SK-N-MC (cell line): ENCODE measurements at regions not wholly inside any gene's neighbourhood (a gene's known extent, or its start where the extent isn't known, plus 50 kb on each side); places are given as distances from the start of the nearest gene placed in this dataset.

Experiments used
- DNase-seq: peaks from one replicate; pipeline ENCODE4 v3.0.0-alpha.2; 2011; ENCODE audit warnings: low read depth, low spot score
- H3K27ac ChIP-seq: fragments of 200-600 bp; sonication (generic); 2 replicates; pipeline ENCODE4 v1.5.1; 2016; ENCODE audit warnings: mixed run types
- H3K36me3 ChIP-seq: fragments of 200-600 bp; sonication (generic); 2 replicates; pipeline ENCODE4 v1.6.1; 2017; ENCODE audit warnings: antibody characterized with exemption, low read length, mixed read lengths; ENCODE audit not compliant: insufficient read depth
- H3K4me3 ChIP-seq: fragments of 200-600 bp; sonication (generic); 2 replicates; pipeline ENCODE4 v1.5.1; 2016
- H3K9ac ChIP-seq: fragments of 200-600 bp; sonication (generic); 2 replicates; pipeline ENCODE4 v1.8.0; 2017; ENCODE audit warnings: mixed run types, mixed read lengths; ENCODE audit not compliant: insufficient read length
- H3K9me3 ChIP-seq: fragments of 200-600 bp; sonication (generic); 2 replicates; pipeline ENCODE4 v1.6.1; 2017; ENCODE audit warnings: low read depth, mild to moderate bottlenecking, antibody characterized with exemption, low read length, moderate library complexity, mixed read lengths
- EZH2 ChIP-seq: fragments of 200-600 bp; sonication (generic); IDR thresholded peaks from one replicate; pipeline ENCODE4 v1.6.1; 2017; ENCODE audit warnings: antibody characterized with exemption
- FOXP2 ChIP-seq: optimal IDR thresholded peaks from 2 replicates; pipeline ENCODE3; 2011; ENCODE audit warnings: mild to moderate bottlenecking, moderate library complexity; ENCODE audit not compliant: insufficient read depth; ENCODE audit errors: extremely low read length, control extremely low read depth
- POLR2AphosphoS5 ChIP-seq: IDR thresholded peaks from 2 replicates; pipeline ENCODE4 v1.6.1; 2012; ENCODE audit warnings: mild to moderate bottlenecking, low read depth, low read length, borderline replicate concordance

DNA sequence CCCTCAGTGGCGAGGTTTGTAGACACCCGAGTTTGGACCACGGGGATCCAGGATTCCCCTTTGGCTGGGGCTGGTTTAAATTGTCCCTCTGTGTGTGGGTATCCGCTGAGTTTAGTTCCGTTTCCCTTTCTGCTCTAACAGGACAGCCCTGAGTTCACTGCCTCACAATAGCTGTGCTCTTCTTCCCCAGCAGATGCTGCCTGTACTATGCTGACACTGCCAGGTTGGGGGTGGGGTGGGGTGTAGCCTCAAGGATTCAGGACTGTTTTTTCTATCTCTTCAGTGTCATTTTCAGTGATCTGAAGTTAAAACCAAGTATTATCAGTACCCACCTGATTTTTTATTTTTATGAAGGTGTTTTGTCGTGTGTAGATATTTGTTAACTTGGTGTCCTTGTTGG lies 655.0 kb downstream of the COL12A1 start:
- H3K4me3 ChIP-seq = no peak overlapping the region
- no peak overlapping the region for H3K27ac ChIP-seq
- H3K9ac ChIP-seq = no peak overlapping the region
- TF ChIP-seq FOXP2 (no peak), EZH2 (no peak), POLR2AphosphoS5 (no peak)
- H3K36me3 ChIP-seq = no peaks in the 10 kb centered on the region
- no peak for DNase-seq
- no peaks in the 10 kb centered on the region for H3K9me3 ChIP-seq

- no peaks in the 10 kb centered on the region for H3K36me3 ChIP-seq
- H3K4me3 ChIP-seq = no peak overlapping the region
- no peak overlapping the region for H3K27ac ChIP-seq
- no peak for DNase-seq
- H3K9me3 ChIP-seq = no peaks in the 10 kb centered on the region
- no peak for TF ChIP-seq FOXP2
- no peak for TF ChIP-seq POLR2AphosphoS5
- TF ChIP-seq EZH2 = no peak
- H3K9ac ChIP-seq = no peak overlapping the region
Measured at GRCh38 chr6:74549746-74550145, 656.1 kb downstream of the COL12A1 start.

- TF ChIP-seq EZH2 (no peak), POLR2AphosphoS5 (no peak), FOXP2 (no peak)
- H3K27ac ChIP-seq = no peak overlapping the region
- no peak overlapping the region for H3K4me3 ChIP-seq
- H3K9me3 ChIP-seq = no peaks in the 10 kb centered on the region
- no peaks in the 10 kb centered on the region for H3K36me3 ChIP-seq
- H3K9ac ChIP-seq = no peak overlapping the region
- DNase-seq = no peak
Measured at GRCh38 chr6:74534465-74535211, 671.2 kb downstream of the COL12A1 start.

GRCh38 chr6:74519163-74519562 lies 686.7 kb downstream of the COL12A1 start:
- H3K4me3 ChIP-seq = no peak overlapping the region
- DNase-seq = no peak
- no peak overlapping the region for H3K9ac ChIP-seq
- H3K27ac ChIP-seq = no peak overlapping the region
- no peaks in the 10 kb centered on the region for H3K9me3 ChIP-seq
- TF ChIP-seq EZH2 (no peak), POLR2AphosphoS5 (no peak), FOXP2 (no peak)
- H3K36me3 ChIP-seq = no peaks in the 10 kb centered on the region

DNA sequence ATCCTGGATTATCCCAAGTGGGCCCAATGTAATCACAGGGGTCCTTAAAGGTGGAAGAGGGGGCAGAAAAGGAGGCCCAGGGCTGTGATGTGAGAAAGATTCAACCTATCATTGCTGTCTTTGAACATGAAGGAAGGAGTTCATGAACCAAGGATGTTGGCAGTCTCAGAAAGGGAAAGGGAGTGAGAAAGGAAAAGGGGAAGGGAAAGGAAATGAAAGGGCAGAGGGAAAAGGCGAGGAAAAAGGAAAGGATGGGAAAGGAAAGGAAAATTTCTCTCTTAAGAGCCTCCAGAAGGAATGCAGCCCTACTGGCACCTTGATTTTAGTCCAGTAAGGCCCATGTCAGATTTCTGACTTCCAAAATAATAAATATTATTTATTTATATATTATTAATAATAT lies 687.8 kb downstream of the COL12A1 start:
- Histone ChIP-seq H3K9ac (no peak overlapping the region), H3K9me3 (no peaks in the 10 kb centered on the region), H3K27ac (no peak overlapping the region), H3K36me3 (no peaks in the 10 kb centered on the region), H3K4me3 (no peak overlapping the region)
- no peak for DNase-seq
- TF ChIP-seq FOXP2 = no peak
- TF ChIP-seq EZH2 = no peak
- TF ChIP-seq POLR2AphosphoS5 = no peak

GRCh38 chr6:74510878-74511277 lies 695.0 kb downstream of the COL12A1 start:
- H3K9ac ChIP-seq = no peak overlapping the region
- no peaks in the 10 kb centered on the region for H3K36me3 ChIP-seq
- no peak overlapping the region for H3K27ac ChIP-seq
- TF ChIP-seq FOXP2 (no peak), POLR2AphosphoS5 (no peak), EZH2 (no peak)
- no peak for DNase-seq
- H3K9me3 ChIP-seq = no peaks in the 10 kb centered on the region
- no peak overlapping the region for H3K4me3 ChIP-seq

- H3K9me3 ChIP-seq = no peaks in the 10 kb centered on the region
Measured at GRCh38 chr6:74507649-74508048, 698.2 kb downstream of the COL12A1 start.

DNA sequence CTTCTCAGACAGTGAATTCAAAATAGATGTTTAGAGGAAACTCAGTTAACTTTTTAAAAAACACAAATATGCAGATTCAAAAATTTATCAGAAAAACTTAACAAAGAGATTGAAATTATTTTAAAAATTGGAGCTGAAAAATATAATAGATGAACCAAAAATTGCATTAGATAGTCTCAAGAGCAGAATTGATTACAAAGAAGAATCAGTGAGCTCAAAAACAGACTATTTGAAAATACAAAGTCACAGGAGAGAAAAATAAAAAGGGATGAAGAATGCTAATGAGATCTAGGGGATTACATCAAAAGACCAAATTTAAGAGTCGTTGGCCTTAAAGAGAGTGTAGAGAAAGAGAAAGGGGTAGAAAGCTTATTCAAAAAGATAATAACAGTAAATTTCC lies 700.5 kb downstream of the COL12A1 start:
- Histone ChIP-seq H3K4me3 (no peak overlapping the region), H3K9ac (no peak overlapping the region), H3K9me3 (no peaks in the 10 kb centered on the region), H3K27ac (no peak overlapping the region), H3K36me3 (no peaks in the 10 kb centered on the region)
- no peak for DNase-seq
- TF ChIP-seq EZH2 = no peak

More at GRCh38 chr6:74507649-74508048, 698.2 kb downstream of the COL12A1 start:
- H3K9ac ChIP-seq = no peak overlapping the region
- no peak overlapping the region for H3K4me3 ChIP-seq
- DNase-seq = no peak
- no peaks in the 10 kb centered on the region for H3K36me3 ChIP-seq
- no peak for TF ChIP-seq FOXP2
- TF ChIP-seq POLR2AphosphoS5 = no peak
- TF ChIP-seq EZH2 = no peak
- H3K27ac ChIP-seq = no peak overlapping the region

DNA sequence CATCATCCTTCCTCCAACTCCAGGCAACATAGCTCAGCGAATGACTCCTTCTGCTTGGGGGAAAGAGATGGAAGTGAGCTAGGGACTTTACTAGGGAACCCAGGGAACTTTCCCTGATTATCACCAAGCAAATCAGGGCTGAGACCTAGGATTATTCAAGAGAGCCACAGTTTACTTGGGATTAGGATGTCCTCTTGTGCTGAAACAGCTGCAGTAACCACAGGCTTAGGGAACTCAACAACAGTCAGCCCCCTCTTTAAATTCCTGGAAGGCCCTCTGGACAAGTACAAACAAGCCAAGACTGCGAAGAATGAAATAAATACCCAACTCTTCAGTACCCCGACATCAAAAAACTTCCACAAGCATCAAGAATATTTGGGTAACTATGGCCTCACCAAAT lies 700.9 kb downstream of the COL12A1 start:
- no peaks in the 10 kb centered on the region for H3K36me3 ChIP-seq
- H3K27ac ChIP-seq = no peak overlapping the region
- TF ChIP-seq EZH2 (no peak), POLR2AphosphoS5 (no peak), FOXP2 (no peak)
- H3K9me3 ChIP-seq = no peaks in the 10 kb centered on the region
- H3K4me3 ChIP-seq = no peak overlapping the region
- no peak overlapping the region for H3K9ac ChIP-seq
- DNase-seq = no peak
